Cerebellar cortex (tissue), 1 donor: ENCODE measurements at regions not wholly inside any gene's neighbourhood (a gene's known extent, or its start where the extent isn't known, plus 50 kb on each side); places are given as distances from the start of the nearest gene placed in this dataset.

Source experiments
- DNase-seq: peaks from one replicate; pipeline ENCODE4 v3.0.0-alpha.2; 2015; ENCODE audit warnings: low spot score

GRCh38 chr3:5428607-5429516, 241.4 kb downstream of the EDEM1 start:
- DNase-seq, result no peak

GRCh38 chr3:5429517-5429890, 242.0 kb downstream of the EDEM1 start:
- DNase-seq, result no peak

- DNase-seq, result no peak
These were observed 243.2 kb downstream of the EDEM1 start for GRCh38 chr3:5430701-5431100.

- no peak for DNase-seq
These were observed 243.6 kb downstream of the EDEM1 start for GRCh38 chr3:5431146-5431545.

- no peak for DNase-seq
These were observed 244.4 kb downstream of the EDEM1 start for GRCh38 chr3:5431811-5432378.

- DNase-seq, result no peak
These were observed 249.8 kb downstream of the EDEM1 start for GRCh38 chr3:5437296-5437782.

- no peak for DNase-seq
These were observed 250.3 kb downstream of the EDEM1 start for GRCh38 chr3:5437783-5438323.

- DNase-seq, result no peak
These were observed 253.9 kb downstream of the EDEM1 start for GRCh38 chr3:5441401-5441800.

DNA sequence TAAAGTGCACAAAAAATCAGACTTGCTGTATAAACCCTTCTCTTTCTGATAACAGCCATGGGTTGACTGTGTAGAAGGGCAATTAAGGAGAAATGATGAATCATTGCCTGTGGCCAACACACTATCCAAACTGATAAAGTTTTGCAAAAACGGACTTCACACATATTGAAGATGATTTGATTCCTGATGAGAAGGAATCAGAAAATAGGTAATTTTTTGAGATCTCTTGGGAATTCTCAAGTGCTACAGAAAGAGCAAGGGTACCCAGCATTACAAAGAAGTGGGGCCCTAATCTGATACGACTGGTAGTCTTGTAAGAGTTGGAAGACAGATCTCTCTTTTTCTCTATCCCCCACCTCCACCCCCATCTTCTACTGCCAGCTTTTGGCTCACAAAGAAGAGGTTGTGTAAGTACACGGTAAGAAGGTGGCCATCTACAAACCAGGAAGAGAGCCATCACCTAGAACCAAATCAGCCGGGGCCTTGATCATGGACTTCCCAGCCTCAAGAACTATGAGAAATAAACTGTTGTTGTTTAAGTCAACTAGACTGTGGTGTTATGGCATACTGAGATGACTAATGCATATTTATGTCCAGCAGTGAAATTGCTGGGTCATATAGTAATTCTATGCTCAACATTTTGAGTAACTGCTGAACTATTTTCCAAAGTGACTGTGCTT, 254.7 kb downstream of the EDEM1 start:
- DNase-seq, result no peak

DNA sequence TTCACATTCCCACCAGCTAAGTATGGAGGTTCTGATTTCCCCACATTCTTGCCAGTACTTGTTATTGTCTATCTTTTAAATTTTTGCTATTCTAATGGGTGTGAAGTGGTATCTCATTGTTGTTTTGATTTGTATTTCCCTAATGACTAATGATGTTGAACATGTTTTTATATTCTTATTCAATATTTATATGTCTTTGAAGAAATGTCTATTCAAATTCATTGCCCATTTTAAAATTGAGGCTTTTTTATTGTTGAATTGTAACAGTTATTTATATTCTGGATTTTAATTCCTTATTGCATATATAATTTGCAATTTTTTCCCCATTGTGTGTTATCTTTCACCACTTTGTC, 255.3 kb downstream of the EDEM1 start:
- no peak for DNase-seq

DNA sequence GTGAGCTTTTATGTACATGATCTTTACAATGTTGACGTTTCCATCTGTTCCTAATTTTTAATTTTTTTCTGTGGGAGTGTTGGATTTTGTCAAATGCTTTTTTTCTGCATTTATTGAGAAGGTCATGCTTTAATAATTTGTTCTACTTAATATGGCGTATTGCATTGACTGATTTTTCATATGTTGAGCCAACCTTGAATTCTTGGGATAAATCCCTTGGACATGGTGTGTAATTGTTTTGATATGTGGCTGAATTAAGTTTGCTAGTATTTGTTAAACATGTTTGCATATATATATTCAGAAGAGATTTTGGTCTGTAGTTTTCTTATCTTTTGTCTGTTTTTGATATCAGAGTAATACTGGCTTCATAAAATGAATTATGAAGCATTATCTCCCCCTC, 256.7 kb downstream of the EDEM1 start:
- DNase-seq, result no peak

DNA sequence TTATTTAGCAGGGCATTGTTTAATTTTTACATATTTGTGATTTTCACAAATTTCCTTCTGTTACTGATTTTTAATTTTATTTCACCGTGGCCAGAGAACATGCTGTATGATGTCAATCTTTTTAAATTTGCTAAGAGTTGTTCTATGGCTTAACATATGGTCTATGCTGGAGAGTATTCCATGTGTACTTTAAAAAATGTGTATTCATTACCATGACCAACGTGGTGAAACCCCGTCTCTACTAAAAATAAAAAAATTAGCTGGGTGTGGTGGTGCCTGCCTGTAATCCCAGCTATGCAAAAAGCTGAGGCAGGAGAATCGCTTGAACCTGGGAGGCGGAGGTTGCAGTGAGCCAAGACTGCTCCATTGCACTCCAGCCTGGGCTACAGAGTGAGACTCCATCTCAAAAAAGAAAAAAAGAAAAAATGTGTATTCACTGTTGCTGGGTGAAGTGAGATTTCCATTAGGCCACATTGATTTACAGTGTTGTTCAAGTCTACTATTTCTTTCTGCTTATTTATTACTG, 258.2 kb downstream of the EDEM1 start:
- DNase-seq, result no peak

GRCh38 chr3:5448246-5448645, 260.7 kb downstream of the EDEM1 start:
- no peak for DNase-seq

GRCh38 chr3:5448816-5449215, 261.3 kb downstream of the EDEM1 start:
- DNase-seq, result no peak

GRCh38 chr3:5456199-5456598, 268.7 kb downstream of the EDEM1 start:
- DNase-seq, result no peak

- no peak for DNase-seq
These were observed 271.0 kb downstream of the EDEM1 start for GRCh38 chr3:5458526-5458925.

DNA sequence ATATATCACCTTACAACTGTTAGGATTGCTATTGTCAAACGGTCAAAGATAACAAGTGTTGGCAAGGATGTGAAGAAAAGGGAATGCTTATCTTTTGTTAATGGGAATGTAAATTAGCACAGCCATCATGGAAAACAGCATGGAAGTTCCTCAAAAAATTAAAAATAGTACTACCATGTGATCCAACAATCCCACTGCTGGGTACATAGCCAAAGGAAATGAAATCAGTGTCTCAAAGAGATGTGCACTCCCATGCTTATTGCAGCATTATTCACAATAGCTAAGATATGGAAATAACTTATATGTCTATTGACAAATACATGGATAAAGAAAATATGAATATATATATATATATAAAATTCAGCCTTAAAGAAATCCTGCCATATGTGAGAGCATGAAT, 274.6 kb downstream of the EDEM1 start:
- DNase-seq, result no peak

DNA sequence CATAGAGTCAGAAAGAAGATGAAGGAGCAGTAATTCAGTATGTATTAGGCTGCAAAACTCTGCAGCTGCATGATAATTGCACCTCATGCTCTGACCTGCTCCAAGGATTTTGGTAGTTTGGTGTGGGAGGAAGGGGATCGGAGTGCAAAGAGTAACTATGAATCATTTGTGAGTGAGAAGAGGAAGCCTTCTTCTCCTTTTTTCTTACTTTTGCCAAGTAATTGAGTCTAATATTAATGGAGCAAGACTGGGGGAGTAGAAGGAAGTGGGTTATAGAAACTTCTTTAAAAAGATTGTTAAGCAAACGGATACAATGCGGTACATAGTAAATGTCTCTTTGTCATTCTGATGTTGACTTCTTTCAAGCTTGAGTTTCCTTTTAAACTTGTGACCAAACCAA, 276.5 kb downstream of the EDEM1 start:
- DNase-seq, result no peak

DNA sequence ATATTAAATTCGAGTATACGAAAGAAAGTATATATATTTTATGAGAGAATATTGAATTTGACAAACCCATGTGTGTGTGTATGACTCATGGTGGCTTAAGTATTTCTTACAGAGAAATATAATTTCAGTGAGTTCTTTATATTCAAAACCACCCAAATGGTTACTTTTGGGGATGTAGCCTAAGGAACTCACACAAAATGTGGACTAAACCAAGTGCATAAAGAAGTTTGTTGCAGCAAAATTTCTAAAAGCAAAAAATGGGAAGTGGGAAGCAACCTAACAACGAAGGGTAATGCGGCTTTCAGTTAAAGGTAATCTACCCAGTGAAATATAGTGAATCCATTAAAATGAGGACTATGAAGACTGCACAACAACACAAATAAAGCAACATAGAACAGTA, 277.1 kb downstream of the EDEM1 start:
- no peak for DNase-seq

DNA sequence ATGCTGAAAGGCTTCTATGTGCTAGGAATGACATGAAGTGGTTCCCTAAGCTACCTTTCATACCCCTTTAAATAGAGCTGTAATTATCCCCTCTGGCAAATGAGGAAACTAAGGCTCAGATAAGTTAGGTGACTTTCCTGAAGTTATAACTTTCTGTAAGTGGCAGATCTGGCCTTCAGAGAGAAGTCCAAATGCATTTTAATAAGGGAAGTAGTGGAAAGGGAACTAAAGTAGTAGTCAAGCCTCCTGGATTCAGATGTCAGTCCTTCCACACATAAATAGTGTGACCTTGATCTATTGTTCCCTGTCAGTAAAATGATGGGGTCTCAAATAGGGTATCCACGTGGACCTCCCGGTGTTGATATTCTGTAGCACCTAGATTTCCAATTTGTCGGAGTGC, 277.7 kb downstream of the EDEM1 start:
- no peak for DNase-seq

DNA sequence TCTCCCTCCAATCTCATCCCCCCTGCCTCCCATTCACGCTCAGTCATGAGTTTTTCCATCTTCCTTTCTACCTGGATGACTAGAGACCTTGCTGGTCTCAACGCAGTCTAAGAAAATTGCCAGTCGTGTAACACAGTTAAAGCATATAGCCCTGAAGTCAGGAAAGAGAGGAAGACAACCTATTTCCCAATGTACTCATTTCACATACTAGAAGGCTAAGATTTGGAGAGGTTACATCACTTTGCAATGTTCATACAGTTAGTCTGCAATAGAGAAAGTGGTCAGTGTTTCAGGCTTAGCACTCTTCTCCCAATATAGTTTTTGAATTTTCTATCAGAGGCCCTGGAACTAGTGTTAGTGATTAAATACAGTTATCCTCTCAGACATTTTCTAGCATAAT, 278.6 kb downstream of the EDEM1 start:
- DNase-seq, result no peak

GRCh38 chr3:5466717-5467116, 279.2 kb downstream of the EDEM1 start:
- no peak for DNase-seq

DNA sequence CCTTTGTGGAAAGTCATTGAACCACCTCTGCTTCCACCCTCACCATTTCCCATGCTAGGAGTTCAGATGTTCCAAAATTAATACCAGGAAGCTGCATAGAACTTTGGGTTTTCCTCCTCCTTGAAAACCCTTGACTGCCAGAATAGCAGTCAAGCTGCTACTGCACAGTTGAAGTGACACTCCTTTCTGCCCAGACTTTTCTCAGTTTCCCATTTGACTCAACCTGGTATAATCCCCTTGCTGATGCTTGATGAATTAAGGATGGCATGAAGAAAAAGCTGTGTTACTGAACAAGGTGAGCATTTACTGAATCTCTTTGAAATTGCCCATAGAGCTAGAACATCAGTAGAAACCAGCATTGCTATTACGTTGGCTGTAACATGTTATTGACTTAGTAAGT, 286.0 kb downstream of the EDEM1 start:
- no peak for DNase-seq
